ENCODE measurements at regions not wholly inside any gene's neighbourhood (a gene's known extent, or its start where the extent isn't known, plus 50 kb on each side); places are given as distances from the start of the nearest gene placed in this dataset.

- DNase-seq (no peak), ATAC-seq (no peak)
- intact Hi-C loops (cut with DNase I; ENCODE audit: low total_unique reads) (no loop called here), in situ Hi-C loops (cut with MboI; ENCODE audit: low sequenced_read_pairs in 4 of 4) (no loop called here)
- no peaks in the 10 kb centered on the region for H3K27me3 ChIP-seq
- H3K9me3 ChIP-seq = peaks cover 3 to 6% (median 3%) of the 10 kb centered on the region in 3 donors
- no peaks in the 10 kb centered on the region for H3K4me1 ChIP-seq
- TF ChIP-seq POLR2A (IDR thresholded peaks at IDR 0.05) (no peak), CTCF (IDR thresholded peaks at IDR 0.05 in 4 of 5, conservative IDR thresholded peaks at IDR 0.05 in 1 of 5) (no peak)
- no peaks in the 10 kb centered on the region for H3K36me3 ChIP-seq
- H3K27ac ChIP-seq = no peak overlapping the region
- no peak overlapping the region for H3K4me3 ChIP-seq
These were observed 944.5 kb downstream of the QKI start for GRCh38 chr6:164359036-164359435.

- TF ChIP-seq POLR2A (IDR thresholded peaks at IDR 0.05) = no peak
- no peak for TF ChIP-seq CTCF (IDR thresholded peaks at IDR 0.05 in 4 of 5, conservative IDR thresholded peaks at IDR 0.05 in 1 of 5)
- H3K4me3 ChIP-seq = no peak overlapping the region
- ATAC-seq (no peak), DNase-seq (no peak)
- peaks cover 3 to 6% (median 3%) of the 10 kb centered on the region in 3 donors for H3K9me3 ChIP-seq
- intact Hi-C loops (cut with DNase I; ENCODE audit: low total_unique reads) = no loop called here
- no peaks in the 10 kb centered on the region for H3K4me1 ChIP-seq
- H3K27ac ChIP-seq = no peak overlapping the region
- in situ Hi-C loops (cut with MboI; ENCODE audit: low sequenced_read_pairs in 4 of 4) = no loop called here
- H3K36me3 ChIP-seq = no peaks in the 10 kb centered on the region
- H3K27me3 ChIP-seq = no peaks in the 10 kb centered on the region
These were observed 942.3 kb downstream of the QKI start for GRCh38 chr6:164356814-164357213.

GRCh38 chr6:164347455-164347854 lies 932.9 kb downstream of the QKI start:
- intact Hi-C loops (cut with DNase I; ENCODE audit: low total_unique reads) = no loop called here
- no peaks in the 10 kb centered on the region for H3K9me3 ChIP-seq
- H3K27me3 ChIP-seq = no peaks in the 10 kb centered on the region
- DNase-seq (no peak), ATAC-seq (no peak)
- H3K36me3 ChIP-seq = no peaks in the 10 kb centered on the region
- H3K4me1 ChIP-seq = no peaks in the 10 kb centered on the region
- no peak overlapping the region for H3K4me3 ChIP-seq
- TF ChIP-seq POLR2A (IDR thresholded peaks at IDR 0.05) = no peak
- no peak for TF ChIP-seq CTCF (IDR thresholded peaks at IDR 0.05 in 4 of 5, conservative IDR thresholded peaks at IDR 0.05 in 1 of 5)
- no peak overlapping the region for H3K27ac ChIP-seq
- in situ Hi-C loops (cut with MboI; ENCODE audit: low sequenced_read_pairs in 4 of 4) = no loop called here

- intact Hi-C loops (cut with DNase I; ENCODE audit: low total_unique reads) = no loop called here
- no peak overlapping the region for H3K27ac ChIP-seq
- no peak overlapping the region for H3K4me3 ChIP-seq
- H3K4me1 ChIP-seq = no peaks in the 10 kb centered on the region
- in situ Hi-C loops (cut with MboI; ENCODE audit: low sequenced_read_pairs in 4 of 4) = no loop called here
- H3K9me3 ChIP-seq = no peaks in the 10 kb centered on the region
- H3K36me3 ChIP-seq = no peaks in the 10 kb centered on the region
- ATAC-seq (no peak), DNase-seq (no peak)
- no peaks in the 10 kb centered on the region for H3K27me3 ChIP-seq
- TF ChIP-seq POLR2A (IDR thresholded peaks at IDR 0.05) = no peak
- TF ChIP-seq CTCF (IDR thresholded peaks at IDR 0.05 in 4 of 5, conservative IDR thresholded peaks at IDR 0.05 in 1 of 5) = no peak
These were observed 932.1 kb downstream of the QKI start for GRCh38 chr6:164346631-164347030.

GRCh38 chr6:164345806-164346496 lies 931.4 kb downstream of the QKI start:
- Histone ChIP-seq H3K36me3 (no peaks in the 10 kb centered on the region), H3K4me1 (no peaks in the 10 kb centered on the region), H3K4me3 (no peak overlapping the region), H3K27me3 (no peaks in the 10 kb centered on the region), H3K27ac (no peak overlapping the region), H3K9me3 (no peaks in the 10 kb centered on the region)
- in situ Hi-C loops (cut with MboI; ENCODE audit: low sequenced_read_pairs in 4 of 4) (no loop called here), intact Hi-C loops (cut with DNase I; ENCODE audit: low total_unique reads) (no loop called here)
- ATAC-seq = no peak
- no peak for DNase-seq
- no peak for TF ChIP-seq CTCF (IDR thresholded peaks at IDR 0.05 in 4 of 5, conservative IDR thresholded peaks at IDR 0.05 in 1 of 5)
- no peak for TF ChIP-seq POLR2A (IDR thresholded peaks at IDR 0.05)

Measured in gastrocnemius medialis (tissue), 4 donors.